H9 (cell line): ENCODE measurements at regions not wholly inside any gene's neighbourhood (a gene's known extent, or its start where the extent isn't known, plus 50 kb on each side); places are given as distances from the start of the nearest gene placed in this dataset.

Experiments used
- DNase-seq: peaks from one replicate; pipeline ENCODE4 v3.0.0-alpha.2; 2017
- H2AFZ ChIP-seq: one replicate; pipeline ENCODE4 v1.6.1; 2013; ENCODE audit warnings: mild to moderate bottlenecking, low read length, control low read depth, moderate library complexity
- H2AK5ac ChIP-seq: 2 replicates; pipeline ENCODE4 v1.6.1; 2013; ENCODE audit warnings: low read length, control low read depth, mixed read lengths; ENCODE audit not compliant: insufficient read length
- H2BK120ac ChIP-seq: one replicate; pipeline ENCODE4 v1.6.1; 2013; ENCODE audit warnings: low read depth, mild to moderate bottlenecking, low read length, control low read depth, inconsistent platforms; ENCODE audit not compliant: poor library complexity, severe bottlenecking
- H2BK12ac ChIP-seq: 2 replicates; pipeline ENCODE4 v1.6.1; 2013; ENCODE audit warnings: low read length, control low read depth, mixed read lengths, low read depth; ENCODE audit not compliant: insufficient read length
- H2BK15ac ChIP-seq: 2 replicates; pipeline ENCODE4 v1.6.1; 2013; ENCODE audit warnings: low read depth, low read length, control low read depth
- H2BK20ac ChIP-seq: one replicate; pipeline ENCODE4 v1.6.1; 2013; ENCODE audit warnings: low read depth, mild to moderate bottlenecking, low read length, control low read depth, inconsistent platforms; ENCODE audit not compliant: poor library complexity, severe bottlenecking
- H2BK5ac ChIP-seq: 2 replicates; pipeline ENCODE4 v1.6.1; 2013; ENCODE audit warnings: low read length, control low read depth, mixed read lengths; ENCODE audit not compliant: insufficient read length
- H3K14ac ChIP-seq: 2 replicates; pipeline ENCODE4 v1.6.1; 2013; ENCODE audit warnings: low read length, control low read depth; ENCODE audit not compliant: insufficient read depth
- H3K18ac ChIP-seq: 2 replicates; pipeline ENCODE4 v1.6.1; 2013; ENCODE audit warnings: low read depth, mild to moderate bottlenecking, mixed read lengths, low read length, control low read depth; ENCODE audit not compliant: insufficient read length
- H3K23ac ChIP-seq: 2 replicates; pipeline ENCODE4 v1.6.1; 2013; ENCODE audit warnings: low read length, control low read depth, mixed read lengths, low read depth; ENCODE audit not compliant: insufficient read length
- H3K23me2 ChIP-seq: 2 replicates; pipeline ENCODE4 v1.6.1; 2013; ENCODE audit warnings: low read depth, mild to moderate bottlenecking, mixed read lengths, low read length, control low read depth; ENCODE audit not compliant: insufficient read length, poor library complexity, severe bottlenecking
- H3K27ac ChIP-seq: 2 replicates; pipeline ENCODE4 v1.5.1; 2013; ENCODE audit warnings: low read length, control low read depth, mixed read lengths, low read depth; ENCODE audit not compliant: insufficient read length
- H3K27me3 ChIP-seq: 2 replicates; pipeline ENCODE4 v1.6.1; 2013; ENCODE audit warnings: low read length, control low read depth, inconsistent platforms; ENCODE audit not compliant: insufficient read depth
- H3K4ac ChIP-seq: 2 replicates; pipeline ENCODE4 v1.6.1; 2013; ENCODE audit warnings: low read depth, mild to moderate bottlenecking, control low read depth, inconsistent platforms, low read length, moderate library complexity
- H3K4me1 ChIP-seq: 2 replicates; pipeline ENCODE4 v1.6.1; 2013; ENCODE audit warnings: low read length, control low read depth, inconsistent platforms; ENCODE audit not compliant: insufficient read depth
- H3K4me2 ChIP-seq: 2 replicates; pipeline ENCODE4 v1.6.1; 2013; ENCODE audit warnings: low read length, control low read depth, mixed read lengths; ENCODE audit not compliant: insufficient read length, insufficient read depth
- H3K56ac ChIP-seq: 2 replicates; pipeline ENCODE4 v1.6.1; 2013; ENCODE audit warnings: low read depth, mild to moderate bottlenecking, mixed read lengths, low read length, control low read depth; ENCODE audit not compliant: insufficient read length
- H3K79me1 ChIP-seq: 2 replicates; pipeline ENCODE4 v1.6.1; 2013; ENCODE audit warnings: low read depth, mild to moderate bottlenecking, moderate library complexity, low read length, control low read depth, inconsistent platforms; ENCODE audit not compliant: insufficient read depth, poor library complexity, severe bottlenecking
- H3K79me2 ChIP-seq: 2 replicates; pipeline ENCODE4 v1.6.1; 2013; ENCODE audit warnings: low read length, control low read depth, inconsistent platforms; ENCODE audit not compliant: insufficient read depth
- H3K9ac ChIP-seq: 2 replicates; pipeline ENCODE4 v1.6.1; 2013; ENCODE audit warnings: low read length, control low read depth, mixed read lengths; ENCODE audit not compliant: insufficient read length; ENCODE audit errors: extremely low read depth
- H3K9me3 ChIP-seq: one replicate; pipeline ENCODE4 v1.6.1; 2013; ENCODE audit warnings: low read depth, low read length, inconsistent platforms; ENCODE audit not compliant: control insufficient read depth
- H3T11ph ChIP-seq: one replicate; pipeline ENCODE4 v1.6.1; 2013; ENCODE audit warnings: mild to moderate bottlenecking, low read length, control low read depth, inconsistent platforms
- H4K20me1 ChIP-seq: one replicate; pipeline ENCODE4 v1.6.1; 2013; ENCODE audit not compliant: control insufficient read depth, insufficient read length, insufficient read depth
- H4K5ac ChIP-seq: 2 replicates; pipeline ENCODE4 v1.6.1; 2013; ENCODE audit warnings: low read depth, mild to moderate bottlenecking, mixed read lengths, low read length, control low read depth; ENCODE audit not compliant: insufficient read length
- H4K8ac ChIP-seq: replicated peaks from 2 replicates; pipeline ENCODE4 v1.6.1; 2013; ENCODE audit warnings: low read length, control low read depth, mixed read lengths, low read depth; ENCODE audit not compliant: insufficient read length
- H4K91ac ChIP-seq: 2 replicates; pipeline ENCODE4 v1.6.1; 2013; ENCODE audit warnings: low read depth, mild to moderate bottlenecking, moderate library complexity, mixed read lengths, low read length, control low read depth; ENCODE audit not compliant: insufficient read length
- H3K27ac Mint-ChIP-seq, 3 experiments: 2 replicates in 2 of 3; 3 replicates in 1 of 3; pipeline ENCODE4 v1.8.0; 2020 to 2021; ENCODE audit warnings: mixed read lengths in 3 of 3, mild to moderate bottlenecking in 1 of 3, moderate library complexity in 1 of 3
- H3K27me3 Mint-ChIP-seq: 2 replicates; pipeline ENCODE4 v1.8.0; 2021; ENCODE audit warnings: low read depth, mild to moderate bottlenecking, moderate library complexity, mixed read lengths
- H3K36me3 Mint-ChIP-seq, 3 experiments: 2 replicates in 2 of 3; 3 replicates in 1 of 3; pipeline ENCODE4 v1.8.0; 2020 to 2021; ENCODE audit warnings: low read depth in 3 of 3, mixed read lengths in 3 of 3; ENCODE audit not compliant: insufficient read depth in 1 of 3
- H3K4me1 Mint-ChIP-seq, 2 experiments: 2 replicates each; pipeline ENCODE4 v1.8.0; 2020; ENCODE audit warnings: mixed read lengths in 2 of 2
- H3K4me3 Mint-ChIP-seq, 2 experiments: 2 replicates in 1 of 2; 3 replicates in 1 of 2; pipeline ENCODE4 v1.8.0; 2020 to 2021; ENCODE audit warnings: mild to moderate bottlenecking in 2 of 2, mixed read lengths in 2 of 2, moderate library complexity in 1 of 2
- H3K9me3 Mint-ChIP-seq, 2 experiments: 2 replicates in 1 of 2; 3 replicates in 1 of 2; pipeline ENCODE4 v1.8.0; 2020; ENCODE audit warnings: mild to moderate bottlenecking in 2 of 2, mixed read lengths in 2 of 2, moderate library complexity in 1 of 2
- WGBS: extraction: QIAGEN DNeasy Blood & Tissue Kit; methylation state at CpG from one replicate; pipeline ENCODE4 v1.1.7; 2013; ENCODE audit warnings: missing lambda C conversion rate, low lambda C conversion rate, mixed read lengths; ENCODE audit not compliant: insufficient read length; ENCODE audit errors: extremely low coverage; 5-methylcytosine and 5-hydroxymethylcytosine counted together
- TF ChIP-seq, protein P1 (sequence below): fragments of 200-600 bp; sonication (generic); conservative IDR thresholded peaks from 3 replicates; pipeline ENCODE4 v1.8.0; 2021; ENCODE audit warnings: antibody characterized with exemption, mild to moderate bottlenecking

- Histone ChIP-seq H2AK5ac (no peak overlapping the region), H3K56ac (no peak overlapping the region), H4K20me1 (no peaks in the 10 kb centered on the region), H3K4me1 (no peaks in the 10 kb centered on the region), H3K79me1 (no peaks in the 10 kb centered on the region), H3K4ac (no peak overlapping the region), H3K23ac (no peak overlapping the region), H2BK15ac (no peak overlapping the region), H3K18ac (no peak overlapping the region), H2BK20ac (no peak overlapping the region), H4K5ac (no peak overlapping the region), H3K79me2 (no peaks in the 10 kb centered on the region), H3K27ac (no peak overlapping the region), H2BK12ac (no peak overlapping the region), H3T11ph (no peak overlapping the region), H4K8ac (no peak overlapping the region), H3K14ac (no peak overlapping the region), H2AFZ (no peak overlapping the region), H4K91ac (no peak overlapping the region), H3K9ac (no peak overlapping the region), H2BK5ac (no peak overlapping the region), H3K4me2 (no peak overlapping the region), H3K9me3 (no peaks in the 10 kb centered on the region), H3K27me3 (no peaks in the 10 kb centered on the region), H3K23me2 (no peaks in the 10 kb centered on the region), H2BK120ac (no peak overlapping the region)
- WGBS = no CpG with 5 or more reads among the region's 5 CpGs
- H3K27ac Mint-ChIP-seq = no peak overlapping the region; a peak in 2 of 7 replicates
- H3K36me3 Mint-ChIP-seq = no peaks in the 10 kb centered on the region; a peak in 1 of 7 replicates
- peaks cover 4 to 7% of the 10 kb centered on the region in 2 experiments; a peak in 2 of 4 replicates for H3K4me1 Mint-ChIP-seq
- TF ChIP-seq, protein P1, sequence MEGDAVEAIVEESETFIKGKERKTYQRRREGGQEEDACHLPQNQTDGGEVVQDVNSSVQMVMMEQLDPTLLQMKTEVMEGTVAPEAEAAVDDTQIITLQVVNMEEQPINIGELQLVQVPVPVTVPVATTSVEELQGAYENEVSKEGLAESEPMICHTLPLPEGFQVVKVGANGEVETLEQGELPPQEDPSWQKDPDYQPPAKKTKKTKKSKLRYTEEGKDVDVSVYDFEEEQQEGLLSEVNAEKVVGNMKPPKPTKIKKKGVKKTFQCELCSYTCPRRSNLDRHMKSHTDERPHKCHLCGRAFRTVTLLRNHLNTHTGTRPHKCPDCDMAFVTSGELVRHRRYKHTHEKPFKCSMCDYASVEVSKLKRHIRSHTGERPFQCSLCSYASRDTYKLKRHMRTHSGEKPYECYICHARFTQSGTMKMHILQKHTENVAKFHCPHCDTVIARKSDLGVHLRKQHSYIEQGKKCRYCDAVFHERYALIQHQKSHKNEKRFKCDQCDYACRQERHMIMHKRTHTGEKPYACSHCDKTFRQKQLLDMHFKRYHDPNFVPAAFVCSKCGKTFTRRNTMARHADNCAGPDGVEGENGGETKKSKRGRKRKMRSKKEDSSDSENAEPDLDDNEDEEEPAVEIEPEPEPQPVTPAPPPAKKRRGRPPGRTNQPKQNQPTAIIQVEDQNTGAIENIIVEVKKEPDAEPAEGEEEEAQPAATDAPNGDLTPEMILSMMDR = peak; percentile 77
- H3K27me3 Mint-ChIP-seq = no peaks in the 10 kb centered on the region; the same call in 1 of the 2 replicates
- H3K9me3 Mint-ChIP-seq = peaks cover 8 to 9% of the 10 kb centered on the region in 2 experiments; a peak in 4 of 5 replicates
- DNase-seq = no peak
- H3K4me3 Mint-ChIP-seq = no peak overlapping the region
Measured at GRCh38 chr6:14066782-14067406, 50.7 kb upstream of the CD83 start.
